ENCODE measurements at regions not wholly inside any gene's neighbourhood (a gene's known extent, or its start where the extent isn't known, plus 50 kb on each side); places are given as distances from the start of the nearest gene placed in this dataset.

DNA sequence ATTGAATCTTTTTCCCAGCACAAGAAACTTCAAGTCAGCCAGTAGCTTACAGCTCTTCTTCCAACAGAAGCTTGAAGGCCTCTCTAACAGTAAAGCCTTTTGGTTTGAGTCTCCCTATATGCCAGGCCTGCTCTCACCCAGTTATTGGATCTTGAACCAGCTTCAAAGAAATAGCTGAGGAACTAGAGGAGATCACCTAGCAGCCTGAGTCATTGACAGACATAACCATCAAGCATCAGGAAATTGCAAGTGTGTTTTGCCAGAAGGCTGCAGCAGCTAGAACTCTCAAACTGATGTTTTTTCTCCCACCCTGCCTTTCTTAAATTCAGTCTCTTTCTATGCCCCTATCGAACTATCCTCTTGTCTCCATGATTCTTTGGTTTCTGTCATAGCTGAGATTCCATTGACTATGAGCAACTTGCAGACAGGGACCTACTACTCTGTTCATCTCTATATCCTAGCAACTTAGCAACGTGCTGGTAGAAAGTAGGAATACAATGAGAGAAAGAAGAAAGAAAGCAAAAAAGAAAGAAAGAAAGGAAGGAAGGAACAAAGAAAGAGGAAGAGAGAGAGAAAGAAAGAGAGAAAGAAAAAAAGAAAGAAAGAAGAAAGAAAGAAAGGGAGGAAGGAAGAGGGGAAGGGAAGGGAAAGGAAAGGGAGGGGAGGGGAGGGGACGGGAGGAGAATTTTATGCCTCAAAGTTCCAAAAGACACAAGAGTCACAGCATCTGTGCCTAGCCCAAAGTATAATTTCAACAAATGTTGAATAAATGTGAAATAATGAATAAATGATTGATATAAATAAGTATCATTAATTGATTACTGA, 60.0 kb upstream of the FGGY start:
- no peak for DNase-seq (ENCODE audit: low spot score)
- H3K4me3 Mint-ChIP-seq (ENCODE audit: unreplicated experiment): no peak overlapping the region
- TF ChIP-seq, protein P1, sequence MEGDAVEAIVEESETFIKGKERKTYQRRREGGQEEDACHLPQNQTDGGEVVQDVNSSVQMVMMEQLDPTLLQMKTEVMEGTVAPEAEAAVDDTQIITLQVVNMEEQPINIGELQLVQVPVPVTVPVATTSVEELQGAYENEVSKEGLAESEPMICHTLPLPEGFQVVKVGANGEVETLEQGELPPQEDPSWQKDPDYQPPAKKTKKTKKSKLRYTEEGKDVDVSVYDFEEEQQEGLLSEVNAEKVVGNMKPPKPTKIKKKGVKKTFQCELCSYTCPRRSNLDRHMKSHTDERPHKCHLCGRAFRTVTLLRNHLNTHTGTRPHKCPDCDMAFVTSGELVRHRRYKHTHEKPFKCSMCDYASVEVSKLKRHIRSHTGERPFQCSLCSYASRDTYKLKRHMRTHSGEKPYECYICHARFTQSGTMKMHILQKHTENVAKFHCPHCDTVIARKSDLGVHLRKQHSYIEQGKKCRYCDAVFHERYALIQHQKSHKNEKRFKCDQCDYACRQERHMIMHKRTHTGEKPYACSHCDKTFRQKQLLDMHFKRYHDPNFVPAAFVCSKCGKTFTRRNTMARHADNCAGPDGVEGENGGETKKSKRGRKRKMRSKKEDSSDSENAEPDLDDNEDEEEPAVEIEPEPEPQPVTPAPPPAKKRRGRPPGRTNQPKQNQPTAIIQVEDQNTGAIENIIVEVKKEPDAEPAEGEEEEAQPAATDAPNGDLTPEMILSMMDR (IDR thresholded peaks at IDR 0.05): no peak
- no peak overlapping the region for H3K27ac Mint-ChIP-seq (ENCODE audit: unreplicated experiment)
- H3K36me3 Mint-ChIP-seq (ENCODE audit: low read depth): no peaks in the 10 kb centered on the region
- H3K27me3 Mint-ChIP-seq (ENCODE audit: low read depth): no peaks in the 10 kb centered on the region
- H3K9me3 Mint-ChIP-seq (ENCODE audit: low read depth): no peaks in the 10 kb centered on the region
- H3K4me1 Mint-ChIP-seq (ENCODE audit: low read depth): no peaks in the 10 kb centered on the region

DNA sequence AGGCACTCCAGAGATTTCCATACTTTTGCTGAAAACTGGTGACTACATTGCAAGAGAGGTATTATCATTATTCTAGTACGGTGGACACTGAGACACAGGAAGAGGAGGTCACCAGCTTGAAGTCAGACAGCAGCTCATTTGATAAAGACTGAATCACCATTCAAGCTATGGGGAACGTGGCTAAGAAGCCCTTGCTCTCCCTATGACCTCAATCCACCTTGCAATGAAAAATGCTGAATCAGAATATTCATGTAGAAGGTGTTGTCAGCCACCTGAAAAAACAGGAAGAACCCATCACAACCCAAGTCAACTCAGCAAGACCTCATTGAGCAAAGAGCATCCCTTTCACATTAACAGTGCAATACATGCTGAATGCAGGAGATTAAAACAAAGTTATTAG, 59.0 kb upstream of the FGGY start:
- no peak overlapping the region for H3K4me3 Mint-ChIP-seq (ENCODE audit: unreplicated experiment)

DNA sequence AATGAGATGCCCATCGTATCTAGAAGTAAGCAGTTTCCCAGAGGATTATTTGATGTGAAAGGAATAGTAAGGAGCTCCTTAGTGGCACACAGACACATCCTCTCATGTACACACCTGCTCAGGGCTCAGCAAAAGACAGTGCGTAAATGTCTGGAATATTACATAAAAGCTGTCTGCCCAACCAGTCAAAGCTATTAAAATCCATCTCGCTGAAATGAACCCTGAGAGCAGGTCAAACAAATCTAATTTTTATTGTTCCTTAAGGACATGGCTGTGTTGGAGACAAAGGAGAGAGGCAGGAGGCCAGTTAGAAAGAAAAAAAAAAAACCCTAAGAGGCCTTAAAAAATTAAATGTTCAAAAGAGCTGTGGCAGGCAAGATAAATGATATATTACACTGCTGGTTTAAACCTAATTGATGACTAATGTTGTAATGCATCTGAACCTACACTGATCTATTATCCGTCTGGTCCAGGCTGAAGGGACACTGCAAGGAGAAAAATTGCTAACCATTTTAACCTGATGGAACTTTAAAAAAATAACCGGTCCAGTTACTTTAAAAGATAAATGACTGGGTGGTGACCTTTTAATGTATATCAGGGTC, 58.5 kb upstream of the FGGY start:
- TF ChIP-seq, protein P1 (IDR thresholded peaks at IDR 0.05): no peak
- Mint-ChIP-seq H3K4me1 (ENCODE audit: low read depth) (no peaks in the 10 kb centered on the region), H3K27me3 (ENCODE audit: low read depth) (no peaks in the 10 kb centered on the region), H3K36me3 (ENCODE audit: low read depth) (no peaks in the 10 kb centered on the region), H3K27ac (ENCODE audit: unreplicated experiment) (no peak overlapping the region), H3K9me3 (ENCODE audit: low read depth) (no peaks in the 10 kb centered on the region), H3K4me3 (ENCODE audit: unreplicated experiment) (no peak overlapping the region)
- no peak for DNase-seq (ENCODE audit: low spot score)

More for the DNA sequence above, 59.0 kb upstream of the FGGY start:
- no peaks in the 10 kb centered on the region for H3K36me3 Mint-ChIP-seq (ENCODE audit: low read depth)
- no peaks in the 10 kb centered on the region for H3K4me1 Mint-ChIP-seq (ENCODE audit: low read depth)
- no peaks in the 10 kb centered on the region for H3K27me3 Mint-ChIP-seq (ENCODE audit: low read depth)
- H3K9me3 Mint-ChIP-seq (ENCODE audit: low read depth): no peaks in the 10 kb centered on the region
- TF ChIP-seq, protein P1 (IDR thresholded peaks at IDR 0.05): no peak
- no peak for DNase-seq (ENCODE audit: low spot score)
- H3K27ac Mint-ChIP-seq (ENCODE audit: unreplicated experiment): no peak overlapping the region

GRCh38 chr1:59238993-59239392, 57.9 kb upstream of the FGGY start:
- Mint-ChIP-seq H3K27me3 (ENCODE audit: low read depth) (no peaks in the 10 kb centered on the region), H3K27ac (ENCODE audit: unreplicated experiment) (no peak overlapping the region), H3K4me3 (ENCODE audit: unreplicated experiment) (no peak overlapping the region), H3K4me1 (ENCODE audit: low read depth) (no peaks in the 10 kb centered on the region), H3K36me3 (ENCODE audit: low read depth) (no peaks in the 10 kb centered on the region), H3K9me3 (ENCODE audit: low read depth) (no peaks in the 10 kb centered on the region)
- no peak for DNase-seq (ENCODE audit: low spot score)
- TF ChIP-seq, protein P1 (IDR thresholded peaks at IDR 0.05): no peak

DNA sequence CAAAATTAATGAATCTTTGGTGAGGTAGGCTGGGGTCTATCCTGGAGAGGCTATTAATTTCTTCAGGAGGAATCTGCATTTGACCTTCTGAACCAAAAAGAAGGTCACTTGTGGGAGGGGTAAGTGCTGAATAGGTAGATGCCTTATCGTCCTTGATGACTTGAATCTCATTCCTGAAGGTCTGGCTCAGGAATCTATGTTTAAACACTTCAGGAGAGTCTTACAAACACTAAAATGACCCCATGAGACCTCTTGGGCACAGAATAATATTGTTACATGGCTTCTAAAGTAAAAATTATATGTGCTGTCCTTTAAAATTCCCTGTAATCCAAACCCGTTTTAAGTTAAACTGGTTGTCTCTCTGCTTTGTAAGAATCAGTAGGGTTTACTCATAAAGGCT, 55.0 kb upstream of the FGGY start:
- no peaks in the 10 kb centered on the region for H3K4me1 Mint-ChIP-seq (ENCODE audit: low read depth)
- peaks cover 4% of the 10 kb centered on the region for H3K36me3 Mint-ChIP-seq (ENCODE audit: low read depth)
- H3K27me3 Mint-ChIP-seq (ENCODE audit: low read depth): no peaks in the 10 kb centered on the region
- peaks cover 16% of the 10 kb centered on the region for H3K9me3 Mint-ChIP-seq (ENCODE audit: low read depth)
- no peak overlapping the region for H3K4me3 Mint-ChIP-seq (ENCODE audit: unreplicated experiment)
- no peak for DNase-seq (ENCODE audit: low spot score)
- TF ChIP-seq, protein P1 (IDR thresholded peaks at IDR 0.05): no peak
- no peak overlapping the region for H3K27ac Mint-ChIP-seq (ENCODE audit: unreplicated experiment)
